ENCODE measurements at regions not wholly inside any gene's neighbourhood (a gene's known extent, or its start where the extent isn't known, plus 50 kb on each side); places are given as distances from the start of the nearest gene placed in this dataset.

GRCh38 chr17:70569128-70569527 is 399.8 kb downstream of the KCNJ2 start:
- no peaks in the 10 kb centered on the region for H3K4me1 ChIP-seq (ENCODE audit: insufficient read depth, low read length, poor library complexity, severe bottlenecking)
- no peak for TF ChIP-seq EZH2 (IDR thresholded peaks at IDR 0.05; ENCODE audit: borderline replicate concordance, low read depth, low read length, poor library complexity, severe bottlenecking)
- H3K4me3 ChIP-seq (ENCODE audit: low read depth, low read length, poor library complexity, severe bottlenecking) = no peak overlapping the region
- intact Hi-C loops (cut with micrococcal nuclease; ENCODE audit: unreplicated experiment) = no loop called here
- ChIA-PET POLR2A (ENCODE audit: low non-redundant PET) (no interaction called here), CTCF (no interaction called here)
- DNase-seq (ENCODE audit: low spot score) = no peak
- no TSS peak for BruUV-seq (replicated peaks)
- no peaks in the 10 kb centered on the region for H3K27me3 ChIP-seq (replicated peaks; ENCODE audit: insufficient read depth, low read depth, low read length, poor library complexity)
- H3K9me3 ChIP-seq (ENCODE audit: low read depth, low read length, poor library complexity, severe bottlenecking) = no peaks in the 10 kb centered on the region
- H3K36me3 ChIP-seq (ENCODE audit: insufficient read depth, low read length, poor library complexity, severe bottlenecking) = no peaks in the 10 kb centered on the region
- no peak overlapping the region for H3K27ac ChIP-seq (ENCODE audit: low read depth, low read length, poor library complexity, severe bottlenecking)

GRCh38 chr17:70577456-70577855 is 408.1 kb downstream of the KCNJ2 start:
- no peaks in the 10 kb centered on the region for H3K27me3 ChIP-seq (replicated peaks; ENCODE audit: insufficient read depth, low read depth, low read length, poor library complexity)
- no peaks in the 10 kb centered on the region for H3K4me1 ChIP-seq (ENCODE audit: insufficient read depth, low read length, poor library complexity, severe bottlenecking)
- no peak for TF ChIP-seq EZH2 (IDR thresholded peaks at IDR 0.05; ENCODE audit: borderline replicate concordance, low read depth, low read length, poor library complexity, severe bottlenecking)
- TF ChIP-seq CTCF (conservative IDR thresholded peaks at IDR 0.05; ENCODE audit: low read depth, low read length) = no peak
- ChIA-PET CTCF (no interaction called here), POLR2A (ENCODE audit: low non-redundant PET) (no interaction called here)
- H3K27ac ChIP-seq (ENCODE audit: low read depth, low read length, poor library complexity, severe bottlenecking) = no peak overlapping the region
- no TSS peak for BruUV-seq (replicated peaks)
- H3K9me3 ChIP-seq (ENCODE audit: low read depth, low read length, poor library complexity, severe bottlenecking) = no peaks in the 10 kb centered on the region
- no peak overlapping the region for H3K4me3 ChIP-seq (ENCODE audit: low read depth, low read length, poor library complexity, severe bottlenecking)
- H3K36me3 ChIP-seq (ENCODE audit: insufficient read depth, low read length, poor library complexity, severe bottlenecking) = no peaks in the 10 kb centered on the region
- no peak for DNase-seq (ENCODE audit: low spot score)
- intact Hi-C loops (cut with micrococcal nuclease; ENCODE audit: unreplicated experiment) = no loop called here

GRCh38 chr17:70581459-70581858 is 412.1 kb downstream of the KCNJ2 start:
- no TSS peak for BruUV-seq (replicated peaks)
- intact Hi-C loops (cut with micrococcal nuclease; ENCODE audit: unreplicated experiment) = no loop called here
- no peak overlapping the region for H3K27ac ChIP-seq (ENCODE audit: low read depth, low read length, poor library complexity, severe bottlenecking)

More at GRCh38 chr17:70581459-70581858, 412.1 kb downstream of the KCNJ2 start:
- H3K36me3 ChIP-seq (ENCODE audit: insufficient read depth, low read length, poor library complexity, severe bottlenecking) = no peaks in the 10 kb centered on the region
- DNase-seq (ENCODE audit: low spot score) = no peak
- no peaks in the 10 kb centered on the region for H3K9me3 ChIP-seq (ENCODE audit: low read depth, low read length, poor library complexity, severe bottlenecking)
- no peaks in the 10 kb centered on the region for H3K4me1 ChIP-seq (ENCODE audit: insufficient read depth, low read length, poor library complexity, severe bottlenecking)
- ChIA-PET CTCF (no interaction called here), POLR2A (ENCODE audit: low non-redundant PET) (no interaction called here)
- no peaks in the 10 kb centered on the region for H3K27me3 ChIP-seq (replicated peaks; ENCODE audit: insufficient read depth, low read depth, low read length, poor library complexity)
- TF ChIP-seq CTCF (conservative IDR thresholded peaks at IDR 0.05; ENCODE audit: low read depth, low read length) (no peak), EZH2 (IDR thresholded peaks at IDR 0.05; ENCODE audit: borderline replicate concordance, low read depth, low read length, poor library complexity, severe bottlenecking) (no peak)
- no peak overlapping the region for H3K4me3 ChIP-seq (ENCODE audit: low read depth, low read length, poor library complexity, severe bottlenecking)
